ENCODE measurements at regions not wholly inside any gene's neighbourhood (a gene's known extent, or its start where the extent isn't known, plus 50 kb on each side); places are given as distances from the start of the nearest gene placed in this dataset.

DNA sequence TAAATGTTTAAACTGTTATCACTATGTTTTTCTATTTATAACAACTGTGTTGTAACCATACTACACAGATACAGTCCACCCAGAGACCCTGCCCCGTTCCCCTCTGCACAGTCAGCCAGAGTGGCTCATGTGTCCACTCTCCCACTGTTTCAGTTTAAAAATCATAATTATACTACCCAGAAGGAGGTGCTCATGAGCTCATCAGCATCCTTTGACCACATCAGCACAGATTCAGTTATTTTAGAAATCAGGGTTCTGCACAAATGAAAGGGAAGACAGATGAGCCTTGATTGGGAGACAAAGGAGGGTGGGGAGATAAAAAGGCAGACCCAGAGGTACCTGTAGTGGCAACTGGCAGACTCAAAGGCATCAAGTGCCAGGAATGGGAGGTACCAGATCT, 124.3 kb downstream of the RCN1 start:
- TF ChIP-seq, protein P1, sequence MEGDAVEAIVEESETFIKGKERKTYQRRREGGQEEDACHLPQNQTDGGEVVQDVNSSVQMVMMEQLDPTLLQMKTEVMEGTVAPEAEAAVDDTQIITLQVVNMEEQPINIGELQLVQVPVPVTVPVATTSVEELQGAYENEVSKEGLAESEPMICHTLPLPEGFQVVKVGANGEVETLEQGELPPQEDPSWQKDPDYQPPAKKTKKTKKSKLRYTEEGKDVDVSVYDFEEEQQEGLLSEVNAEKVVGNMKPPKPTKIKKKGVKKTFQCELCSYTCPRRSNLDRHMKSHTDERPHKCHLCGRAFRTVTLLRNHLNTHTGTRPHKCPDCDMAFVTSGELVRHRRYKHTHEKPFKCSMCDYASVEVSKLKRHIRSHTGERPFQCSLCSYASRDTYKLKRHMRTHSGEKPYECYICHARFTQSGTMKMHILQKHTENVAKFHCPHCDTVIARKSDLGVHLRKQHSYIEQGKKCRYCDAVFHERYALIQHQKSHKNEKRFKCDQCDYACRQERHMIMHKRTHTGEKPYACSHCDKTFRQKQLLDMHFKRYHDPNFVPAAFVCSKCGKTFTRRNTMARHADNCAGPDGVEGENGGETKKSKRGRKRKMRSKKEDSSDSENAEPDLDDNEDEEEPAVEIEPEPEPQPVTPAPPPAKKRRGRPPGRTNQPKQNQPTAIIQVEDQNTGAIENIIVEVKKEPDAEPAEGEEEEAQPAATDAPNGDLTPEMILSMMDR (IDR thresholded peaks at IDR 0.05; ENCODE audit: borderline replicate concordance, extremely low read depth, low read length, poor library complexity, severe bottlenecking), result no peak
- no peak for TF ChIP-seq EZH2 (IDR thresholded peaks at IDR 0.05; ENCODE audit: borderline replicate concordance, low read depth, low read length, severe bottlenecking)

All from DND-41 (cell line).